Suprapubic skin (tissue), 3 donors: ENCODE measurements at regions not wholly inside any gene's neighbourhood (a gene's known extent, or its start where the extent isn't known, plus 50 kb on each side); places are given as distances from the start of the nearest gene placed in this dataset.

Source experiments
- EP300 ChIP-seq: sonication (generic); formaldehyde crosslinking; IDR thresholded peaks from one replicate; pipeline ENCODE4 v1.6.1; 2017; ENCODE audit warnings: antibody characterized with exemption
- POLR2A ChIP-seq, 2 donors: fragments of 450-650 bp; IDR thresholded peaks; one replicate each; pipeline ENCODE4 v1.6.1; 2017; ENCODE audit warnings: antibody characterized with exemption in 2 of 2, mild to moderate bottlenecking in 2 of 2, moderate library complexity in 2 of 2
- TF ChIP-seq, protein P1 (sequence below), 2 donors: fragments of 200-600 bp in 1 of 2; fragments of 450-650 bp in 1 of 2; sonication (generic) in 1 of 2; IDR thresholded peaks; one replicate each; pipeline ENCODE4 v1.5.1; 2016 to 2019; ENCODE audit warnings: antibody characterized with exemption in 2 of 2, mild to moderate bottlenecking in 1 of 2, moderate library complexity in 1 of 2

DNA sequence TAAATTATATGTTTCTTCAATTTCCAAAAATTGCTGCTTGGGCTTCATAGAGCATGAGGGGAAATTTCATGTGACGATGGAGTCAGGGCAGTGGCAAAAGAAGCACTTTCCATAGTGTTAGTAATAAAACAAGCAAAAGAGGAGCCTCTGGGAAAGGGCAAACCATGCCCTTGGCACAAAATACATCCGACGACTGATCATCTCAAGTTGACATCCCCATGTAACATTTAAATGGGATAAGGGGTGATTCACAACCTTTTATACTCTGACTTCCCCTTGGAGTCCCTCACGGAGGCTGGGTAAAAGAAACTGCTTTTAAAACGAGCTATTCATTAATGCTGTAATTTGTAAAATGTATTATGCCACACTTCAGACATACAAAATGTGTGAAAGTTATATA is 161.4 kb upstream of the DMRT1 start:
- TF ChIP-seq, protein P1, sequence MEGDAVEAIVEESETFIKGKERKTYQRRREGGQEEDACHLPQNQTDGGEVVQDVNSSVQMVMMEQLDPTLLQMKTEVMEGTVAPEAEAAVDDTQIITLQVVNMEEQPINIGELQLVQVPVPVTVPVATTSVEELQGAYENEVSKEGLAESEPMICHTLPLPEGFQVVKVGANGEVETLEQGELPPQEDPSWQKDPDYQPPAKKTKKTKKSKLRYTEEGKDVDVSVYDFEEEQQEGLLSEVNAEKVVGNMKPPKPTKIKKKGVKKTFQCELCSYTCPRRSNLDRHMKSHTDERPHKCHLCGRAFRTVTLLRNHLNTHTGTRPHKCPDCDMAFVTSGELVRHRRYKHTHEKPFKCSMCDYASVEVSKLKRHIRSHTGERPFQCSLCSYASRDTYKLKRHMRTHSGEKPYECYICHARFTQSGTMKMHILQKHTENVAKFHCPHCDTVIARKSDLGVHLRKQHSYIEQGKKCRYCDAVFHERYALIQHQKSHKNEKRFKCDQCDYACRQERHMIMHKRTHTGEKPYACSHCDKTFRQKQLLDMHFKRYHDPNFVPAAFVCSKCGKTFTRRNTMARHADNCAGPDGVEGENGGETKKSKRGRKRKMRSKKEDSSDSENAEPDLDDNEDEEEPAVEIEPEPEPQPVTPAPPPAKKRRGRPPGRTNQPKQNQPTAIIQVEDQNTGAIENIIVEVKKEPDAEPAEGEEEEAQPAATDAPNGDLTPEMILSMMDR (IDR thresholded peaks at IDR 0.05), result no peak
- TF ChIP-seq POLR2A (IDR thresholded peaks at IDR 0.05), result no peak
- no peak for TF ChIP-seq EP300
